ENCODE measurements at regions not wholly inside any gene's neighbourhood (a gene's known extent, or its start where the extent isn't known, plus 50 kb on each side); places are given as distances from the start of the nearest gene placed in this dataset.

GRCh38 chr14:47843236-47843635, 167.8 kb upstream of the MDGA2 start:
- no peaks in the 10 kb centered on the region for H3K4me1 ChIP-seq (replicated peaks in 1 of 2)
- H3K27ac ChIP-seq: no peak overlapping the region
- H3K4me3 ChIP-seq: no peak overlapping the region
- ATAC-seq (replicated peaks in 6 of 8): no peak
- WGBS, 10 experiments: 7 to 100% (median 67%) methylated on average over 1 to 2 of the region's 2 CpGs; no CpG with 5 or more reads in 3 of the 10 experiments
- in situ Hi-C loops (cut with MboI; ENCODE audit: low pct_unique_long_range_greater_than_20kb in 2 of 9, low sequenced_read_pairs in 9 of 9, unreplicated experiment in 9 of 9): no loop called here

- in situ Hi-C loops (cut with MboI; ENCODE audit: low pct_unique_long_range_greater_than_20kb in 2 of 9, low sequenced_read_pairs in 9 of 9, unreplicated experiment in 9 of 9): no loop called here
- ATAC-seq (replicated peaks in 6 of 8): peak in 3 of 8 experiments; percentile 14 to 50 (median 40)
- no peak overlapping the region for H3K4me3 ChIP-seq
- no peak overlapping the region for H3K27ac ChIP-seq
- no peaks in the 10 kb centered on the region for H3K4me1 ChIP-seq (replicated peaks in 1 of 2)
These were observed 157.6 kb upstream of the MDGA2 start for GRCh38 chr14:47833011-47833410.

- in situ Hi-C loops (cut with MboI; ENCODE audit: low pct_unique_long_range_greater_than_20kb in 2 of 9, low sequenced_read_pairs in 9 of 9, unreplicated experiment in 9 of 9): no loop called here
- Histone ChIP-seq H3K4me3 (no peak overlapping the region), H3K27ac (no peak overlapping the region), H3K4me1 (replicated peaks in 1 of 2) (no peaks in the 10 kb centered on the region)
- no peak for ATAC-seq (replicated peaks in 6 of 8)
- 0 to 100% (median 86%) methylated on average over 1 to 2 of the region's 2 CpGs; no CpG with 5 or more reads in 1 of the 10 experiments for WGBS, 10 experiments
These were observed 151.4 kb upstream of the MDGA2 start for GRCh38 chr14:47826809-47827208.

DNA sequence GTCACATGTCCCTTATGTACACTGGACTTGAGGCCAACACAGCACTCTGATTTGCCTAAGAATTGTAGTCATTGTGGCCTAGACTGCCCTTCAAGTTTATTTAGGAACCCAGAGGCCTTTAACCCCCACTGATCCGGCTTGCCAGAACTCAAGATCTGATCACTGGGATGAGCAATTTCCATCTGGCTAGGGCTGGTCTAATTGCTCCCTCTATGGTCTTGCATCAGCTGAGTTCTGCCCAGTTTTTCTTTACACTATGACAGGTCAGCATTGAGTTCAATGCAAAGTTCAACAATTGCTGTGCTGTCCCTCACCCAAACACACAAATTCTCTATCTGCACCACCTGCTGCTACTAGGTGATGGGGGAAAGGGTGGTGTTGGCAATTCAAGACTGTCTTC, 146.9 kb upstream of the MDGA2 start:
- WGBS, 10 experiments: 0 to 90% (median 50%) methylated on average over 1 of the region's 1 CpG; no CpG with 5 or more reads in 3 of the 10 experiments
- no peak overlapping the region for H3K27ac ChIP-seq
- in situ Hi-C loops (cut with MboI; ENCODE audit: low pct_unique_long_range_greater_than_20kb in 2 of 9, low sequenced_read_pairs in 9 of 9, unreplicated experiment in 9 of 9): no loop called here
- ATAC-seq (replicated peaks in 6 of 8): no peak
- H3K4me3 ChIP-seq: no peak overlapping the region
- H3K4me1 ChIP-seq (replicated peaks in 1 of 2): no peaks in the 10 kb centered on the region

DNA sequence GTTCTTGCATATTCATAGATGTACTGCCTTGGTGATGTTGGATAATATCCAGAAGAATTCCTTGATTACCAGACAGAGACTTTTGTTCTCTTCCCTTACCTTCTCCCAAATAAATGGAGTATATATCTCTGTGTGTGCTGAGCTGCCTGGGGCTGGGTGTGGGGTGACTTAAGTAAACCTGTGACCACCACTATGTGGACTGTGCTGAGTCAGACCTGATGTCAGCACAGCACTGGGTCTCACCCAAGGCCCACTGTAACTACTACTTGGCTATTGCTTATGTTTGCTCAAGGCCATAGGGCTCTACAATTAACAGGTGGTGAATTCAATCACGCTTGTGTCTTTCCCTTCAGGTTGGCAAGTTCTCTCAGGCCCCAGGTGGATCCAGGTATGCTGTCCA, 145.7 kb upstream of the MDGA2 start:
- ATAC-seq (replicated peaks in 6 of 8): peak in 2 of 8 experiments; percentile 52 to 57
- no peak overlapping the region for H3K4me3 ChIP-seq
- in situ Hi-C loops (cut with MboI; ENCODE audit: low pct_unique_long_range_greater_than_20kb in 2 of 9, low sequenced_read_pairs in 9 of 9, unreplicated experiment in 9 of 9): no loop called here
- 0 to 83% (median 60%) methylated on average over 1 of the region's 1 CpG; no CpG with 5 or more reads in 5 of the 10 experiments for WGBS, 10 experiments
- H3K4me1 ChIP-seq (replicated peaks in 1 of 2): no peaks in the 10 kb centered on the region
- no peak overlapping the region for H3K27ac ChIP-seq

- WGBS, 10 experiments: 9 to 100% (median 87%) methylated on average over 1 to 6 of the region's 6 CpGs
- no peak overlapping the region for H3K4me3 ChIP-seq
- in situ Hi-C loops (cut with MboI; ENCODE audit: low pct_unique_long_range_greater_than_20kb in 2 of 9, low sequenced_read_pairs in 9 of 9, unreplicated experiment in 9 of 9): no loop called here
- ATAC-seq (replicated peaks in 6 of 8): no peak
- H3K4me1 ChIP-seq (replicated peaks in 1 of 2): no peaks in the 10 kb centered on the region
- no peak overlapping the region for H3K27ac ChIP-seq
These were observed 115.1 kb upstream of the MDGA2 start for GRCh38 chr14:47790477-47790876.

- ATAC-seq (replicated peaks in 6 of 8): no peak
- no peaks in the 10 kb centered on the region for H3K4me1 ChIP-seq (replicated peaks in 1 of 2)
- H3K27ac ChIP-seq: no peak overlapping the region
- no peak overlapping the region for H3K4me3 ChIP-seq
- in situ Hi-C loops (cut with MboI; ENCODE audit: low pct_unique_long_range_greater_than_20kb in 2 of 9, low sequenced_read_pairs in 9 of 9, unreplicated experiment in 9 of 9): no loop called here
- WGBS, 10 experiments: 11 to 100% (median 73%) methylated on average over 1 to 2 of the region's 2 CpGs
These were observed 109.7 kb upstream of the MDGA2 start for GRCh38 chr14:47785058-47785457.

DNA sequence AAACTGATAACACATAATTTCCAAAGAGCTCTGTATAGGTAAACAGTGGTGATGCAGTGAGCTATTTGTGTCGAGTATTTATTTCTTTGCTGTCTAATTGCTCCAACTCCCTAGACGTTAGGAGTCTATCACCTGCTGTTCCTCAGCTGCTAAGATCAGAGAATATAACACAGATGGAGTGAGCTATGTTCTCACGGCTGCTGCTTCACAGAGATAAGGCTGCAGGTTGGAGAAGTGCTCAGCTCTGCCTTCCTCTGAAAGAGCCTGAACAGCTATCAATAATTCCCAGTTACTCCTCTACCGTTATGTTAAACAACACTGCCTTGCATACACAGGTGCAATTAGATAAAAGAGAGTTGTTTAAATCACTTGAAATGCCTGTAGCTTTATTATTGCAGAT, 103.2 kb upstream of the MDGA2 start:
- no peak overlapping the region for H3K4me3 ChIP-seq
- WGBS, 10 experiments: 0 to 88% (median 40%) methylated on average over 1 to 4 of the region's 4 CpGs; no CpG with 5 or more reads in 1 of the 10 experiments
- H3K4me1 ChIP-seq (replicated peaks in 1 of 2): peaks cover 5 to 11% of the 10 kb centered on the region in 2 donors
- peak in 5 of 8 experiments; percentile 27 to 70 (median 67) for ATAC-seq (replicated peaks in 6 of 8)
- in situ Hi-C loops (cut with MboI; ENCODE audit: low pct_unique_long_range_greater_than_20kb in 2 of 9, low sequenced_read_pairs in 9 of 9, unreplicated experiment in 9 of 9): no loop called here
- H3K27ac ChIP-seq: no peak overlapping the region

GRCh38 chr14:47772652-47773051, 97.2 kb upstream of the MDGA2 start:
- in situ Hi-C loops (cut with MboI; ENCODE audit: low pct_unique_long_range_greater_than_20kb in 2 of 9, low sequenced_read_pairs in 9 of 9, unreplicated experiment in 9 of 9): no loop called here
- 0 to 100% (median 83%) methylated on average over 1 of the region's 1 CpG; no CpG with 5 or more reads in 1 of the 10 experiments for WGBS, 10 experiments
- ATAC-seq (replicated peaks in 6 of 8): no peak

GRCh38 chr14:47763188-47763854, 87.9 kb upstream of the MDGA2 start:
- H3K4me1 ChIP-seq (replicated peaks in 1 of 2): no peaks in the 10 kb centered on the region
- H3K4me3 ChIP-seq: no peak overlapping the region
- H3K27ac ChIP-seq: no peak overlapping the region
- 0 to 100% (median 73%) methylated on average over 1 to 2 of the region's 2 CpGs for WGBS, 10 experiments
- in situ Hi-C loops (cut with MboI; ENCODE audit: low pct_unique_long_range_greater_than_20kb in 2 of 9, low sequenced_read_pairs in 9 of 9, unreplicated experiment in 9 of 9): no loop called here
- ATAC-seq (replicated peaks in 6 of 8): no peak

More at GRCh38 chr14:47772652-47773051, 97.2 kb upstream of the MDGA2 start:
- no peaks in the 10 kb centered on the region for H3K4me1 ChIP-seq (replicated peaks in 1 of 2)
- H3K27ac ChIP-seq: no peak overlapping the region
- H3K4me3 ChIP-seq: no peak overlapping the region

- in situ Hi-C loops (cut with MboI; ENCODE audit: low pct_unique_long_range_greater_than_20kb in 2 of 9, low sequenced_read_pairs in 9 of 9, unreplicated experiment in 9 of 9): no loop called here
- Histone ChIP-seq H3K4me1 (replicated peaks in 1 of 2) (no peaks in the 10 kb centered on the region), H3K4me3 (no peak overlapping the region), H3K27ac (no peak overlapping the region)
- ATAC-seq (replicated peaks in 6 of 8): no peak
- WGBS, 10 experiments: 0 to 100% (median 88%) methylated on average over 1 of the region's 1 CpG; no CpG with 5 or more reads in 1 of the 10 experiments
These were observed 71.6 kb upstream of the MDGA2 start for GRCh38 chr14:47746986-47747385.

DNA sequence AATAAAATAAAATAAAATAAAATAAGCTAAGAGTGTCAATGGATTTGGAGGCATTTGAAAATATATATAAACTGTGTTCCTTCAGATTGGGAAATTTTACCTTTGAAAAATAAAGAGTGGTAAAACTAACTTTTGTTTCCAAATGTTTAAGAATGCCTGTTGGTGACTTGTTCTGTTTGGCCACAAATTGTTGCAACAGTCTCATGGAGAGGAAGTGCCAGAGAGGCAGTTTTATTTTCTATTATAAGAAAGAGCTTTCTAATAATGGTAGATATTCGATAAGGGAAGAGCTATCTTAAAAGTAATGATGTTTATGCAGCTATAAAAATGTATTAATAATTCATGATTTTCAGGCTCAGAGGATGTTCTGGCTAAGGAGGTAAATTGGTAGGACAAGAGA, 68.8 kb upstream of the MDGA2 start:
- 0 to 100% (median 13%) methylated on average over 1 of the region's 1 CpG; no CpG with 5 or more reads in 3 of the 10 experiments for WGBS, 10 experiments
- Histone ChIP-seq H3K27ac (no peak overlapping the region), H3K4me3 (no peak overlapping the region), H3K4me1 (replicated peaks in 1 of 2) (no peaks in the 10 kb centered on the region)
- ATAC-seq (replicated peaks in 6 of 8): no peak
- in situ Hi-C loops (cut with MboI; ENCODE audit: low pct_unique_long_range_greater_than_20kb in 2 of 9, low sequenced_read_pairs in 9 of 9, unreplicated experiment in 9 of 9): no loop called here

DNA sequence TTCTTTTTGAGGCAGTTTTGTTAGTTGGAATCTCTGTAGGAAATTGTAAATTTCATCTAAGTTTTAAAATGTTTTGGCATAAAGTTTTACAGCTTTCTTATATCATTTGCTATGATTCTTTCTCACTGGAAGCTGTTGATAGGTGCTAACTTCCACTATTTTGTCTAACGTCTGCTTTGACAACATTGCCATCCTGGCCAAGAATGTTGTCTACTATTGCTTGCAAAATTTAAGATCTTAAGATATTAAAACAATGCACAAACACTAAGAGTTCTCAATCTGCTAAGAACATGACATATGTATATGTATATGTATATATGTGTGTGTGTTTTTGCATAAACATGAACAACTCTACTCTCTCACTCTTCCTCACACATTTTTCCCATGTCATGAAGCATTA, 64.1 kb upstream of the MDGA2 start:
- no peak for ATAC-seq (replicated peaks in 6 of 8)
- Histone ChIP-seq H3K4me3 (no peak overlapping the region), H3K27ac (no peak overlapping the region), H3K4me1 (replicated peaks in 1 of 2) (no peaks in the 10 kb centered on the region)
- in situ Hi-C loops (cut with MboI; ENCODE audit: low pct_unique_long_range_greater_than_20kb in 2 of 9, low sequenced_read_pairs in 9 of 9, unreplicated experiment in 9 of 9): no loop called here
- 0 to 100% (median 80%) methylated on average over 1 of the region's 1 CpG; no CpG with 5 or more reads in 1 of the 10 experiments for WGBS, 10 experiments

GRCh38 chr14:47730296-47730695, 54.9 kb upstream of the MDGA2 start:
- ATAC-seq (replicated peaks in 6 of 8): no peak
- Histone ChIP-seq H3K27ac (no peak overlapping the region), H3K4me1 (replicated peaks in 1 of 2) (peaks cover 0 to 4% of the 10 kb centered on the region in 2 donors), H3K4me3 (no peak overlapping the region)
- in situ Hi-C loops (cut with MboI; ENCODE audit: low pct_unique_long_range_greater_than_20kb in 2 of 9, low sequenced_read_pairs in 9 of 9, unreplicated experiment in 9 of 9): no loop called here
- WGBS, 10 experiments: 5 to 100% (median 67%) methylated on average over 1 to 3 of the region's 3 CpGs; no CpG with 5 or more reads in 1 of the 10 experiments

Data from motor neuron (in vitro differentiated cells).